HUES48 (cell line): ENCODE measurements at regions not wholly inside any gene's neighbourhood (a gene's known extent, or its start where the extent isn't known, plus 50 kb on each side); places are given as distances from the start of the nearest gene placed in this dataset.

Source experiments
- H3K27ac ChIP-seq: one replicate; pipeline ENCODE4 v1.7.0; 2013; ENCODE audit warnings: low read depth, low read length, inconsistent platforms
- H3K27me3 ChIP-seq: 2 replicates; pipeline ENCODE4 v1.6.1; 2013; ENCODE audit warnings: mild to moderate bottlenecking, low read length; ENCODE audit not compliant: control insufficient read depth, insufficient read depth
- H3K36me3 ChIP-seq: 2 replicates; pipeline ENCODE4 v1.6.1; 2013; ENCODE audit warnings: low read length; ENCODE audit not compliant: control insufficient read depth, insufficient read depth
- H3K4me1 ChIP-seq: 2 replicates; pipeline ENCODE4 v1.6.1; 2013; ENCODE audit warnings: mild to moderate bottlenecking, low read length; ENCODE audit not compliant: control insufficient read depth, insufficient read depth
- H3K4me3 ChIP-seq: 2 replicates; pipeline ENCODE4 v1.5.1; 2013; ENCODE audit warnings: mild to moderate bottlenecking, low read depth, low read length
- H3K9ac ChIP-seq: 2 replicates; pipeline ENCODE4 v1.6.1; 2013; ENCODE audit warnings: mild to moderate bottlenecking, low read depth, low read length, moderate library complexity
- H3K9me3 ChIP-seq: 2 replicates; pipeline ENCODE4 v1.6.1; 2013; ENCODE audit warnings: low read length; ENCODE audit not compliant: control insufficient read depth, insufficient read depth

DNA sequence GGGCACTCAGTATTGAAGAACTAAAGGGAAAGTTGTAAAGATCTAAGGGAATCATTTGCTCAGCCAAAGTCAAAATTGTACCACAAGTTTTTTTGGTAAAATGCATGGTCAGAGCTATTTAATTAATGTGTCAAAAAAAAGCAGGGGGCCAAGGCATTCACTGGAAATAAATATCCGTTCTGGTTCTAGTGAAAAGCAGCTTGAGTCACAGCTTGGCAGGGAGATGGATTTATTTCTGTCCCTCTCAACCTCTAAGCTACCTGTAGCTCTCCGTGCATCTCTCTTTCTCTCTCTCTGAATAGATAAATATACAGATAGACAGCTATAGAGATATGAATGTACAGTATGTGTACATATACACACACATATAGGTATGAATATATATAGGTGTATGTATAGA, 554.4 kb upstream of the TMEM132C start:
- H3K4me1 ChIP-seq: peaks cover 14% of the 10 kb centered on the region; the same call in 1 of the 2 replicates
- no peaks in the 10 kb centered on the region for H3K27me3 ChIP-seq
- H3K27ac ChIP-seq: no peak overlapping the region
- no peak overlapping the region for H3K9ac ChIP-seq
- no peaks in the 10 kb centered on the region for H3K36me3 ChIP-seq
- no peak overlapping the region for H3K4me3 ChIP-seq
- H3K9me3 ChIP-seq: no peaks in the 10 kb centered on the region

- no peaks in the 10 kb centered on the region for H3K36me3 ChIP-seq
- H3K4me3 ChIP-seq: no peak overlapping the region
- H3K9me3 ChIP-seq: no peaks in the 10 kb centered on the region
- peaks cover 14% of the 10 kb centered on the region; the same call in 1 of the 2 replicates for H3K4me1 ChIP-seq
- H3K27ac ChIP-seq: no peak overlapping the region
- H3K9ac ChIP-seq: no peak overlapping the region
- H3K27me3 ChIP-seq: no peaks in the 10 kb centered on the region
Observed at GRCh38 chr12:127716166-127716565, 550.8 kb upstream of the TMEM132C start.

DNA sequence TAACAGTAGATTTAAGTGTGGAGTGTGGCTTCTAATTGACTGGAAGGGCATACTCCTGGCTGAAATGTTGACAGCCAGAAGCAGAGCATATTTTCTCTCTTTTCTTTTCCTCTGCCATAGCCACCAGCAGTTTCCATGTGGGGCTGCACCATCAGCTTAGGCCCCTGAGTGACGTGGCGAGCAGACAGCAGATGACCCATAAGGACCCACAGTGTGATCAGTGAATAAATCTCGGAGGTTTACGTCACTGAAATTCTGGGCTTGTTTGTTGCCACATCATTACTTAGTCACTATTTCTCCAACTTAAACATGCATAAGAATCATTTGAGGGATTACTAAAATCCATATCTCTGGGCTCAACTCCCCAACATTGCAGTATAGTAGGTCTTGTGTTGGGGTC, 549.7 kb upstream of the TMEM132C start:
- Histone ChIP-seq H3K27ac (no peak overlapping the region), H3K4me1 (peaks cover 10% of the 10 kb centered on the region; the same call in 1 of the 2 replicates), H3K9ac (no peak overlapping the region), H3K9me3 (no peaks in the 10 kb centered on the region), H3K4me3 (no peak overlapping the region), H3K27me3 (no peaks in the 10 kb centered on the region), H3K36me3 (no peaks in the 10 kb centered on the region)

GRCh38 chr12:127720334-127720733, 546.6 kb upstream of the TMEM132C start:
- Histone ChIP-seq H3K36me3 (no peaks in the 10 kb centered on the region), H3K27me3 (no peaks in the 10 kb centered on the region), H3K27ac (no peak overlapping the region), H3K9ac (no peak overlapping the region), H3K9me3 (no peaks in the 10 kb centered on the region), H3K4me1 (peaks cover 5% of the 10 kb centered on the region; the same call in 1 of the 2 replicates), H3K4me3 (no peak overlapping the region)

DNA sequence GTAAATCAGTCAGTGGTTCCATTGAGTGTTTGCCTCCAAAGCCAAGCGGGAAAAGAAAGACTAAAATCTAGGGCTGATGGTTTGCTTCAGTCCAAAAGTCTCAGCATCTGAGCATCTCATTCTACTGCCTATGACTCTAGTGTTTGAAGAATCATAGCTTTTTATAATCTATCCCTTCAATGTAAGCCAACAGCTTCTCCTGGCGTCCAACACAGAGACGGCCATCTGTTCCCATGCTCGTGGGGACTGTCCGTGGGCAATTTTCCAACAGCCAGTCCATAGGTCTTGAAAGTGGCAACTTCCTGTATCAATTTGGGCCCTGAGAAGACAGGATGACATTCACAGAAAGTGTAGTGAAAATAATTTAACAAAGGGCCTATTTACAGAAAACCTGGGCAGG, 544.4 kb upstream of the TMEM132C start:
- H3K9ac ChIP-seq: no peak overlapping the region
- no peak overlapping the region for H3K27ac ChIP-seq
- no peak overlapping the region for H3K4me3 ChIP-seq
- H3K36me3 ChIP-seq: no peaks in the 10 kb centered on the region
- no peaks in the 10 kb centered on the region for H3K27me3 ChIP-seq
- no peaks in the 10 kb centered on the region for H3K9me3 ChIP-seq
- H3K4me1 ChIP-seq: no peaks in the 10 kb centered on the region

GRCh38 chr12:127723251-127723650, 543.7 kb upstream of the TMEM132C start:
- Histone ChIP-seq H3K9me3 (no peaks in the 10 kb centered on the region), H3K4me3 (no peak overlapping the region), H3K9ac (no peak overlapping the region), H3K27ac (no peak overlapping the region), H3K4me1 (no peaks in the 10 kb centered on the region), H3K27me3 (no peaks in the 10 kb centered on the region), H3K36me3 (no peaks in the 10 kb centered on the region)

DNA sequence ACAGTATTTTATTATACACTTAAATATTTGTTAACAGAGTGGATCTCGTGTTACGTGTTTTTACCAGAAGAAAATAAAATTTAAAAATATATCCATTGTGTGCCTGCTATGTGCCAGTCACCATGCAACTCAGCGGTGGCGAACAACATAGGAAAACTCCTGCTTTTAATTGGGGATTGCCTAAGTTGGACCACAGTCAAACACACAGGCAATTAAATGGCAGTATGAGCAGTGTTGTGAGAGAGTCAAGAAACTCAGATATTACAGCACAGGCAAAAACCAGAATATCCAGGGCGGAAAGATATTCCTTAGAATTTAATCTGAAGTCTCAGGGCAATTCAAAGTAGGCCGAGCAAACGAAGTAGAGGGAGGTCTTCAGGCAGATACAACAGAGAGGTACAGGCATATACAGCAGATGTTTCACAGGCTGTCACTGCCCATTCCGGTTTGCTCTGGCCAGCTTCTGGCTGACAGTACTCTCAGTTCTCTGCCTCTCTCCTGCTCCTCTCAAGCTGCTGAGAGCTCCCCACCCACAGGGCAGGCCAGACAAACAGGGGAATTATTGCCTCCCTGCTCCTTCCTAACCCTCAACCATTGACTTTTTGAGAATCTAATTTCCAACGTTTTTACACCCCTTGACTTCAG, 540.2 kb upstream of the TMEM132C start:
- no peaks in the 10 kb centered on the region for H3K27me3 ChIP-seq
- no peaks in the 10 kb centered on the region for H3K36me3 ChIP-seq
- H3K4me3 ChIP-seq: no peak overlapping the region
- H3K9ac ChIP-seq: no peak overlapping the region
- H3K4me1 ChIP-seq: no peaks in the 10 kb centered on the region
- H3K9me3 ChIP-seq: no peaks in the 10 kb centered on the region
- no peak overlapping the region for H3K27ac ChIP-seq

GRCh38 chr12:127728285-127728684, 538.7 kb upstream of the TMEM132C start:
- Histone ChIP-seq H3K4me3 (no peak overlapping the region), H3K9ac (no peak overlapping the region), H3K27me3 (no peaks in the 10 kb centered on the region), H3K4me1 (no peaks in the 10 kb centered on the region), H3K27ac (no peak overlapping the region), H3K9me3 (no peaks in the 10 kb centered on the region), H3K36me3 (no peaks in the 10 kb centered on the region)

DNA sequence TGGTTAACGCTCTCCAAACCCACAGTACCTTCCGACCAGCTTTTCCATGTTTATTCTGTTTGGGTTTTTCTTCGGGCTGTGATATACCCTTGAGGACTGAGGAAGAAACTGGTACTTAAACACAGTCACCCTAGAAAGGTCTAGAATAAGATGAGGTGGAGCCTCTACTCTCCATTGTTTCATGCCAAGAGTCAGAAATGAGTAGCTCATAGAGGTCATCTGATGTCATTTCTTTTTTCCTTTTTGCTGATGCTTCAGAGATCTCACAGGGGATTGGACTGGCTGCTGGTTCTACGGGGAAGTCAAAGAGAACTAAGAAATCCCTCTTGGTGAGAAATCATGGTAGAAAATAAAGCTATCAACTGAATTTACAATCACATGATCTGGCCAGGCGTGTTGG, 538.2 kb upstream of the TMEM132C start:
- no peaks in the 10 kb centered on the region for H3K4me1 ChIP-seq
- no peak overlapping the region for H3K9ac ChIP-seq
- H3K9me3 ChIP-seq: no peaks in the 10 kb centered on the region

DNA sequence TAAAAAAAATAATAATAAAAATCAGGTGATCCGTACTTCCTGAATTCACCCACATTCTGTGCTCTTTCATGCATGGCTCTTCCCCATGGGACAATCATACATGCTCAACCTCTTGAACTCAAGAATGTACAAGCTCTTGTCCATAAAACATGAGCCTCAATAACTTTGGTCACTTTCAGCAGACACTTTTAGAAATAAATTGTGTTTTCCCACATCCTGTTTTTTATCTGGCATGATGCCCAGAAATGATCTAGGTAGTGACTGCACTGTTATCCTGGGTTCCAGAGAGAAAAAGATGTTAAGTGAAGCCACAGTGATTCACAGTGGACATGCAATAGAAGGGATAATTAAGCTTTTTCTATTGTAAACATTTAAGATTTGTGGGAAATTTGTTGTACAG, 537.6 kb upstream of the TMEM132C start:
- no peak overlapping the region for H3K27ac ChIP-seq
- no peaks in the 10 kb centered on the region for H3K9me3 ChIP-seq
- no peaks in the 10 kb centered on the region for H3K27me3 ChIP-seq
- no peaks in the 10 kb centered on the region for H3K36me3 ChIP-seq
- H3K4me1 ChIP-seq: no peaks in the 10 kb centered on the region
- no peak overlapping the region for H3K9ac ChIP-seq
- H3K4me3 ChIP-seq: no peak overlapping the region

More for the DNA sequence above, 538.2 kb upstream of the TMEM132C start:
- Histone ChIP-seq H3K36me3 (no peaks in the 10 kb centered on the region), H3K4me3 (no peak overlapping the region), H3K27me3 (no peaks in the 10 kb centered on the region), H3K27ac (no peak overlapping the region)

GRCh38 chr12:127731657-127732056, 535.3 kb upstream of the TMEM132C start:
- Histone ChIP-seq H3K4me1 (no peaks in the 10 kb centered on the region), H3K9ac (no peak overlapping the region), H3K9me3 (no peaks in the 10 kb centered on the region), H3K36me3 (no peaks in the 10 kb centered on the region), H3K27me3 (no peaks in the 10 kb centered on the region), H3K4me3 (no peak overlapping the region), H3K27ac (peak overlapping the region; percentile 3)
